ENCODE measurements at regions not wholly inside any gene's neighbourhood (a gene's known extent, or its start where the extent isn't known, plus 50 kb on each side); places are given as distances from the start of the nearest gene placed in this dataset.

DNA sequence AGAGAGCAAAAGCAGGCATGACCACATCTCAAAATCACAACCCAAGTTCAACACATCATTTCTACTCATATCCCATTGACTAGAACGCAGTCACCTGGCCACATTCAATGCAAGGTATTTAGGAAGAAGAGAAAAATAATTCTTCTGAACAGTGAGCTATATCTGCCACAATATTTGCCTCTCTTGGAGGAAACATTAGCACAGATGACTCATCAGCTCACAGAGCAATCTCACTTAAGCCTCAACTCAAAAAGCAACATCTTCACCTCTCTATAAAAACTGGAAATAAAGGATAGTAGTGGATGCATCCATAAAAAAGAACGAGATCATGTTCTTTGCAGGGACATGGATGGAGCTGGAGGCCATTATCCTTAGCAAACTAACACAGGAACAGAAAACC is 143.9 kb upstream of the FMN2 start:
- TF ChIP-seq, protein P1, sequence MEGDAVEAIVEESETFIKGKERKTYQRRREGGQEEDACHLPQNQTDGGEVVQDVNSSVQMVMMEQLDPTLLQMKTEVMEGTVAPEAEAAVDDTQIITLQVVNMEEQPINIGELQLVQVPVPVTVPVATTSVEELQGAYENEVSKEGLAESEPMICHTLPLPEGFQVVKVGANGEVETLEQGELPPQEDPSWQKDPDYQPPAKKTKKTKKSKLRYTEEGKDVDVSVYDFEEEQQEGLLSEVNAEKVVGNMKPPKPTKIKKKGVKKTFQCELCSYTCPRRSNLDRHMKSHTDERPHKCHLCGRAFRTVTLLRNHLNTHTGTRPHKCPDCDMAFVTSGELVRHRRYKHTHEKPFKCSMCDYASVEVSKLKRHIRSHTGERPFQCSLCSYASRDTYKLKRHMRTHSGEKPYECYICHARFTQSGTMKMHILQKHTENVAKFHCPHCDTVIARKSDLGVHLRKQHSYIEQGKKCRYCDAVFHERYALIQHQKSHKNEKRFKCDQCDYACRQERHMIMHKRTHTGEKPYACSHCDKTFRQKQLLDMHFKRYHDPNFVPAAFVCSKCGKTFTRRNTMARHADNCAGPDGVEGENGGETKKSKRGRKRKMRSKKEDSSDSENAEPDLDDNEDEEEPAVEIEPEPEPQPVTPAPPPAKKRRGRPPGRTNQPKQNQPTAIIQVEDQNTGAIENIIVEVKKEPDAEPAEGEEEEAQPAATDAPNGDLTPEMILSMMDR (IDR thresholded peaks at IDR 0.05; ENCODE audit: insufficient read depth, low read length, poor library complexity, severe bottlenecking), result no peak
- TF ChIP-seq EZH2phosphoT487 (conservative IDR thresholded peaks at IDR 0.05; ENCODE audit: low read length), result no peak
